CD4-positive, alpha-beta memory T cell (primary cell): ENCODE measurements at regions not wholly inside any gene's neighbourhood (a gene's known extent, or its start where the extent isn't known, plus 50 kb on each side); places are given as distances from the start of the nearest gene placed in this dataset.
"Not testable (repeated sequence)": the region's sequence is repeated elsewhere in the genome, so short reads cannot be mapped to it uniquely, and the experiment has no call there.

ENCODE experiments used
- CTCF ChIA-PET: fragments of 350-600 bp; sonication (Branson Sonifier 250); formaldehyde crosslinking; loops from one replicate; lab custom pipeline; 2021; ENCODE audit warnings: inconsistent platforms; ENCODE audit not compliant: partially characterized antibody; lab: Charles Lee
- POLR2A ChIA-PET: fragments of 350-600 bp; sonication (Branson Sonifier 250); formaldehyde crosslinking; loops from one replicate; lab custom pipeline; 2021; ENCODE audit not compliant: partially characterized antibody; lab: Charles Lee
- DNase-seq, 5 donors: peaks; one replicate each; pipeline versions ENCODE4 v3.0.0 to v3.0.0-alpha.2; 2020 to 2022; ENCODE audit warnings: mixed read lengths in 1 of 5
- H3K27ac ChIP-seq: one replicate; pipeline ENCODE4 v1.7.0; 2013; ENCODE audit warnings: low read depth, low read length
- H3K27me3 ChIP-seq: 2 replicates; pipeline ENCODE4 v1.7.0; 2013; ENCODE audit warnings: mild to moderate bottlenecking, low read length, moderate library complexity; ENCODE audit not compliant: insufficient read depth
- H3K36me3 ChIP-seq: 2 replicates; pipeline ENCODE4 v1.7.0; 2013; ENCODE audit warnings: mild to moderate bottlenecking, low read length, moderate library complexity; ENCODE audit not compliant: insufficient read depth
- H3K4me1 ChIP-seq: 2 replicates; pipeline ENCODE4 v1.7.0; 2013; ENCODE audit warnings: mild to moderate bottlenecking, low read length, moderate library complexity; ENCODE audit not compliant: insufficient read depth
- H3K4me3 ChIP-seq, 2 donors: one replicate each; pipeline ENCODE4 v1.7.0; 2013; ENCODE audit warnings: low read length in 2 of 2, mild to moderate bottlenecking in 1 of 2
- H3K9me3 ChIP-seq, 2 donors: one replicate each; pipeline ENCODE4 v1.7.0; 2013; ENCODE audit warnings: low read length in 2 of 2, control low read depth in 1 of 2; ENCODE audit not compliant: control insufficient read depth in 1 of 2
- H3K27ac Mint-ChIP-seq, 7 donors: one replicate each; pipeline ENCODE4 v1.8.0; 2020 to 2021; ENCODE audit warnings: mixed read lengths in 7 of 7, mild to moderate bottlenecking in 6 of 7, inconsistent platforms in 3 of 7, moderate library complexity in 3 of 7
- H3K27me3 Mint-ChIP-seq, 2 donors: one replicate each; pipeline ENCODE4 v1.8.0; 2020 to 2021; ENCODE audit warnings: mixed read lengths in 2 of 2
- H3K36me3 Mint-ChIP-seq, 2 donors: one replicate each; pipeline ENCODE4 v1.8.0; 2020 to 2021; ENCODE audit warnings: mixed read lengths in 2 of 2, inconsistent platforms in 1 of 2, mild to moderate bottlenecking in 1 of 2
- H3K4me1 Mint-ChIP-seq, 4 donors: one replicate each; pipeline ENCODE4 v1.8.0; 2020 to 2021; ENCODE audit warnings: mixed read lengths in 4 of 4, mild to moderate bottlenecking in 1 of 4
- H3K4me3 Mint-ChIP-seq, 8 donors: one replicate each; pipeline ENCODE4 v1.8.0; 2020 to 2021; ENCODE audit warnings: mixed read lengths in 8 of 8, mild to moderate bottlenecking in 7 of 8, moderate library complexity in 6 of 8, inconsistent platforms in 3 of 8
- H3K9me3 Mint-ChIP-seq, 8 donors: one replicate each; pipeline ENCODE4 v1.8.0; 2020 to 2021; ENCODE audit warnings: mixed read lengths in 8 of 8, mild to moderate bottlenecking in 5 of 8, inconsistent platforms in 3 of 8, moderate library complexity in 1 of 8
- intact Hi-C: fragments of 100-400 bp; cut with micrococcal nuclease; formaldehyde crosslinking; loops from one replicate; pipeline ENCODE4 v1.15.1; 2023

DNA sequence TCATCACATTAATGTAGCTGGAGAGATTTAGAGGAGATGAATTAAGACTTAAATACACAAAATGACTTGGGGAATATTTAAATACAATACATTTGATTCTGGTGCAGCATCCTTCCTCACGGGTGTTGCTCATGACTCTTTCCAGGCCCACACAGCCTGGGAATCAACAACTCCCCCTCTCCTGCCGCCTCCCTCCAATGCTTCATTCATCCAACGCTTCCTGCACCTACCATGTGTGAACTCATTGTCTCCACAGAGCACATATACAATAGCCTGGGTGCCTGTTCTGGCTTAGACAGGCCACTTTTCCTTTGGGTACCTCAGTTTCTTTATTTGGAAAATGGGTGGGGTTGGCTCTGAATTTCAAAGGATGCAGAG, 476.9 kb upstream of the CADM1 start:
- Mint-ChIP-seq H3K9me3 (peaks cover 0 to 5% (median 0%) of the 10 kb centered on the region in 8 donors), H3K4me3 (no peak overlapping the region), H3K27me3 (peaks cover 2 to 5% of the 10 kb centered on the region in 2 donors), H3K4me1 (no peaks in the 10 kb centered on the region), H3K27ac (no peak overlapping the region), H3K36me3 (no peaks in the 10 kb centered on the region)
- Histone ChIP-seq H3K9me3 (no peaks in the 10 kb centered on the region), H3K27me3 (no peaks in the 10 kb centered on the region), H3K4me1 (no peaks in the 10 kb centered on the region), H3K36me3 (no peaks in the 10 kb centered on the region), H3K4me3 (no peak overlapping the region), H3K27ac (no peak overlapping the region)
- DNase-seq = no peak
- POLR2A ChIA-PET = no interaction called here
- CTCF ChIA-PET = no interaction called here
- intact Hi-C loops = no loop called here

DNA sequence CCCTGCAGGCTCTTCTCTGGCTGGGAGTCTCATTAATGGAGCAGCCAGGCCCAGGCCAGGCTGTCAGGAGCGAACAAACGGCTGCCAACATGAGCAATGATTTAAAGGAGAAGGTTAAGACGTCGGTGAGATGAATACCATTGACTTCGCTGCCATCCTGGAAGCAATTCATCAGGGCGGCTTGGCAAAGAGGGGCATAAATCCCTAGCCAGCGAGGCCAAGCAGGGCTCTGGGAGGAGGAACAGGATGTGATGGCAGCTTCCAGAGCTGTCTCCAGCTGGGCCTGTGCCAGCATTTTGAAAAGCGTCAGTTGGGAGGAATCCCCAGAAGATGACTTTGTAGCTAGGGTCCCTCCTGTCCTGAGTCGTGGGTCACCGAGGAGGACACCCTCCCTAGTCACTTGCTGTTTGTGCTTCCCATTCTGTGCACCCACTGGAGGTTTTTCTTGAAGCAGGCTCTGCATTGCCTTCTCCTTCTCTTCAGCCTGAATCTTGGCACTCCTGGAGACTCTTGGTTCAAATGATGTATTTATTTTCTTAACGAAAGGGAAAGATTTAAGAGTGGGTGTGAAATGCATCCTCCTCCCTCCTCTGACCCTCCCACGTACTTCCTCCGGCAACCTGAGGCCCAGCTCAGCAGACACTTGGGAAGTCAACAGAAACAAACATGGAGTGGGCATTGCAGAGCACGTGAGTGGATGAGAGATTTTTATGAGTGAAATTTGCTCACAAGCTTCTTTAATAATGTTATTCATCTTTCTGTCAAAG, 476.3 kb upstream of the CADM1 start:
- no peaks in the 10 kb centered on the region for H3K36me3 Mint-ChIP-seq
- peaks cover 0 to 4% (median 0%) of the 10 kb centered on the region in 4 donors for H3K4me1 Mint-ChIP-seq
- DNase-seq = no peak
- peaks cover 0 to 5% (median 0%) of the 10 kb centered on the region in 8 donors for H3K9me3 Mint-ChIP-seq
- no peak overlapping the region for H3K27ac ChIP-seq
- CTCF ChIA-PET = no interaction called here
- no peak overlapping the region for H3K4me3 ChIP-seq
- no peaks in the 10 kb centered on the region for H3K36me3 ChIP-seq
- H3K27ac Mint-ChIP-seq = peak overlapping the region in 1 of 7 donors; percentile 7
- H3K4me3 Mint-ChIP-seq = no peak overlapping the region
- intact Hi-C loops = no loop called here
- H3K4me1 ChIP-seq = no peaks in the 10 kb centered on the region
- H3K27me3 Mint-ChIP-seq = peaks cover 5 to 6% of the 10 kb centered on the region in 2 donors
- no peaks in the 10 kb centered on the region for H3K9me3 ChIP-seq
- POLR2A ChIA-PET = no interaction called here
- H3K27me3 ChIP-seq = no peaks in the 10 kb centered on the region

DNA sequence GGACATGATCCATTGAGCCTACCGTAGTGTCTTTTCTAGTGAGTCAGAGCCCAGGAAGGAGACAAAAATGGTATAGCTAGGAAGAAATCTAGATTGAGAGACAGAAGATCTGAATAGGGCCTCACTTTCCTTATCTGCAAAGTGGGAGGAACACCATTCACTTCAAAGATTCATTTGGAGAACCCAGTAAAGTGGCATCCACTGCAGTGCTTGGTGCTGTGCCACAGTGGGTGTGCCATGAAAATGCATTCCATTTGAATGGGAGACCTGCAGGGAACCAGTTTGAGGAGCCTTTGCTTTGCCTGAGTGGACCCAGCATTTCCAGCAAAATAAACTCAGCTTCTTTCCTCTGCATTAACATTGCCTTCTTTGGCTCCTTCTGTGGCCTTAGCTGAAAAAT, 470.5 kb upstream of the CADM1 start:
- ChIA-PET CTCF (no interaction called here), POLR2A (no interaction called here)
- no peaks in the 10 kb centered on the region for H3K36me3 ChIP-seq
- Mint-ChIP-seq H3K4me1 (peaks cover 0 to 7% (median 0%) of the 10 kb centered on the region in 4 donors), H3K36me3 (no peaks in the 10 kb centered on the region), H3K27ac (no peak overlapping the region), H3K4me3 (no peak overlapping the region), H3K9me3 (peaks cover 0 to 6% (median 2%) of the 10 kb centered on the region in 8 donors), H3K27me3 (peaks cover 8 to 9% of the 10 kb centered on the region in 2 donors)
- no peaks in the 10 kb centered on the region for H3K4me1 ChIP-seq
- no peaks in the 10 kb centered on the region for H3K9me3 ChIP-seq
- no peaks in the 10 kb centered on the region for H3K27me3 ChIP-seq
- intact Hi-C loops = no loop called here
- H3K4me3 ChIP-seq = no peak overlapping the region
- H3K27ac ChIP-seq = no peak overlapping the region
- no peak for DNase-seq

DNA sequence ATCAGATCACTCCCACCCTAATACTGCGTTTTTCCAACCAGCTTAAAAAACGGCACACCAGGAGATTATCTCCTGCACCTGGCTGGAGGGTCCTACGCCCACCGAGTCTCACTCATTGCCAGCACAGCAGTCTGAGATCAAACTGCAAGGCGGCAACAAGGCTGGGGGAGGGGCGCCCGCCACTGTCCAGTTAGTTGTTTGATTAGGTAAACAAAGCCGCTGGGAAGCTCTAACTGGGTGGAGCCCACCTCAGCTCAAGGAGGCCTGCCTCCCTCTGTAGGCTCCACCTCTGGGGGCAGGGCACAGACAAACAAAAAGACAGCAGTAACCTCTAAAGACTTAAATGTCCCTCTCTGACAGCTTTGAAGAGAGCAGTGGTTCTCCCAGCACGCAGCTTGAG, 463.0 kb upstream of the CADM1 start:
- POLR2A ChIA-PET, H3K4me3 Mint-ChIP-seq, DNase-seq, H3K27me3 Mint-ChIP-seq, H3K27me3 ChIP-seq, H3K9me3 ChIP-seq, H3K9me3 Mint-ChIP-seq, H3K27ac ChIP-seq, H3K4me1 Mint-ChIP-seq, H3K36me3 Mint-ChIP-seq, H3K36me3 ChIP-seq, H3K4me1 ChIP-seq, H3K27ac Mint-ChIP-seq, CTCF ChIA-PET, intact Hi-C loops, H3K4me3 ChIP-seq: not testable (repeated sequence)

DNA sequence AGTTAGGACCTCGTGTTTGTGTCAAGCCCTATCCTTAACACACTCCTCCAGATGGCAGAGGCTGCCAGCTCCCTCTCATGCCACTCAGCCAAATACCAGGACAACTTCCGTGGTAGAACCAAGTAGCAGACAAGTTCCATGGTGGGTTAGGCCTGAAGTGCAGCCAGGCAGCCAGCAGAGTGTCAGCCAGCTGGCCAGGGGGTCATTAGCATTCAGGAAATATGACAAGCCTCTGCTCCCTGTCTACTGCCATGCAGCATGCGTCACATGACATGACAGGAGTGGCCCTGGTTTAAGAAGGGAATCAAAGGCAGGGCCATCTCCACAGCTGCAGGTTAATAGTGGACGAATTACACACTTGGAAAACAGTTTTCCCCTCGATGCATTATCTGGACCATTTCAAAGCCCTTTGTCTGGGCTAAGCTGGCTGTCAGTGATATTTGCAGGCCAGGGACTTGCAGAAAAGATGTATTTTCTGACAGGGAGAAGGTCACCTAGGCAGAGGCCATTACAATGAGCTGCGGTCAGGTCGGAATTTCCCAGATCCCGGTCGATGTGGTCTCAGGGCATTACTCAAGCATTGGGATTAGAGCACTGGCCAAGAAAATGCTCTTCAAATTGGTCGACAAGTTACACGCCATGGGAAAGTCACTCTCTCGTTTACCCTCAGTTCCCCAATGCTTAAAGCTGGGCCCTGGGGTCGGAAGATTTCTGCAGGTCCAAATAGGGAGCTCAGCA, 461.7 kb upstream of the CADM1 start:
- no peak for DNase-seq
- H3K27ac ChIP-seq = no peak overlapping the region
- Mint-ChIP-seq H3K4me3 (no peak overlapping the region), H3K27me3 (no peaks in the 10 kb centered on the region), H3K36me3 (no peaks in the 10 kb centered on the region), H3K27ac (no peak overlapping the region), H3K9me3 (peaks cover 0 to 7% (median 4%) of the 10 kb centered on the region in 8 donors), H3K4me1 (no peaks in the 10 kb centered on the region)
- H3K4me3 ChIP-seq = no peak overlapping the region
- H3K9me3 ChIP-seq = no peaks in the 10 kb centered on the region
- no peaks in the 10 kb centered on the region for H3K4me1 ChIP-seq
- no peaks in the 10 kb centered on the region for H3K36me3 ChIP-seq
- CTCF ChIA-PET = no interaction called here
- POLR2A ChIA-PET = no interaction called here
- intact Hi-C loops = no loop called here
- no peaks in the 10 kb centered on the region for H3K27me3 ChIP-seq

DNA sequence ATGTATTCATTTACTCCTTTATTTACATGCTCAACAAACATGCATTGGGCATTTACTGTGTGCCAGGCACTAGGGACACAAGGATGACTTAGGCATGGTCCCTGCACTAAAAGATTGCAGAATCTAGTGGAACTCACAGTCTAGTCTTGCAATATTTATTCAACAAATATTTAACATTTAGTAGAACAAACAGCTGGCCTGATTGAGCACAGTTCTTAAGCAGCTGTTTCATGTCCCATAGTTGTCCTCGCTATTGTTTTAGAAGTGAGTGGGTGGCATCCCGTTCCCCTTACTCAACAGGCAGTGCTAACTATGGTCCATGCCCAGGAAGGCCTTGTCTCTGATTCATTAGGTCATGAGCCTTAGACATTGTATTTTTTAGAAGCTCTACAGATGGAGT, 459.9 kb upstream of the CADM1 start:
- ChIA-PET POLR2A (no interaction called here), CTCF (interaction anchor here (0.5 kb wide), 1 partner anchor 835 kb away, joined by 3 read pairs; no protein-coding TSS in a partner anchor)
- peaks cover 0 to 4% (median 0%) of the 10 kb centered on the region in 8 donors for H3K9me3 Mint-ChIP-seq

DNA sequence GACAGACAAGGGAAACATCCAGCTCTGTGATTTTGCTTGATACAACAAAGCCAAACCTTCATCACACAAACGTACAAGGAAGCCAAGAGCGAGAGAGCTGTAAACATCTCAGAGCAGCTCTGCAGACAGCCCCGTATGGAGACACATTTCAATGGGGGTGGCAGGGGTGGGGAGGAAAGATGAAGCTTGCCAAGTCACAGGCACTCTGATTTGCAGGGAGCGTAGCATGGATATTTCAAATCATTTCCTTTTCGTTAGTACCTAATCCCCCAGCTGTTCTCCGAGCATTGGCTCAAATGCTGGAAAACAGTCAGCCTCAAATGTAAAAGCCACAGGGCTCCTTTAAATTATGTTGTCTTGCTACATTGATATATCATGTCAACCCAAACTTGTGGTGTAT, 458.9 kb upstream of the CADM1 start:
- Mint-ChIP-seq H3K4me3 (no peak overlapping the region), H3K4me1 (no peaks in the 10 kb centered on the region), H3K27ac (no peak overlapping the region), H3K27me3 (peaks cover 0 to 2% of the 10 kb centered on the region in 2 donors), H3K36me3 (no peaks in the 10 kb centered on the region), H3K9me3 (peaks cover 0 to 4% (median under 1%) of the 10 kb centered on the region in 8 donors)
- no peak for DNase-seq
- Histone ChIP-seq H3K27ac (no peak overlapping the region), H3K4me1 (no peaks in the 10 kb centered on the region), H3K36me3 (no peaks in the 10 kb centered on the region), H3K9me3 (no peaks in the 10 kb centered on the region), H3K27me3 (no peaks in the 10 kb centered on the region), H3K4me3 (no peak overlapping the region)
- POLR2A ChIA-PET = no interaction called here
- CTCF ChIA-PET = no interaction called here
- intact Hi-C loops = no loop called here

More for the DNA sequence above, 459.9 kb upstream of the CADM1 start:
- Mint-ChIP-seq H3K27ac (no peak overlapping the region), H3K27me3 (peaks cover 0 to 2% of the 10 kb centered on the region in 2 donors), H3K4me1 (no peaks in the 10 kb centered on the region), H3K4me3 (no peak overlapping the region), H3K36me3 (no peaks in the 10 kb centered on the region)
- Histone ChIP-seq H3K36me3 (no peaks in the 10 kb centered on the region), H3K4me3 (no peak overlapping the region), H3K27me3 (no peaks in the 10 kb centered on the region), H3K4me1 (no peaks in the 10 kb centered on the region), H3K27ac (no peak overlapping the region), H3K9me3 (no peaks in the 10 kb centered on the region)
- DNase-seq = no peak
- intact Hi-C loops = no loop called here
